Breast epithelium (tissue), 4 donors: ENCODE measurements at regions not wholly inside any gene's neighbourhood (a gene's known extent, or its start where the extent isn't known, plus 50 kb on each side); places are given as distances from the start of the nearest gene placed in this dataset.
"Not testable (repeated sequence)": the region's sequence is repeated elsewhere in the genome, so short reads cannot be mapped to it uniquely, and the experiment has no call there.

Source experiments
- DNase-seq, 2 donors: peaks; one replicate each; pipeline ENCODE4 v3.0.0-alpha.2; 2019; ENCODE audit warnings: low spot score in 2 of 2
- H3K27ac ChIP-seq, 2 donors: fragments of 200-600 bp; sonication (generic) in 1 of 2; one replicate each; pipeline ENCODE4 v1.5.1; 2016 to 2019; ENCODE audit warnings: mild to moderate bottlenecking in 1 of 2
- H3K27me3 ChIP-seq, 2 donors: fragments of 200-600 bp; sonication (generic) in 1 of 2; one replicate each; pipeline versions ENCODE4 v1.5.1 to v1.6.0; 2017 to 2019; ENCODE audit warnings: control low read depth in 1 of 2, mild to moderate bottlenecking in 1 of 2
- H3K36me3 ChIP-seq: fragments of 200-600 bp; one replicate; pipeline ENCODE4 v1.5.1; 2019
- H3K4me1 ChIP-seq, 2 donors: fragments of 200-600 bp; sonication (generic); one replicate each; pipeline ENCODE4 v1.5.1; 2016 to 2019; ENCODE audit warnings: control low read depth in 1 of 2
- H3K4me3 ChIP-seq, 3 donors: fragments of 200-600 bp; sonication (generic); 1 replicate in 2 of 3; 2 replicates in 1 of 3; pipeline ENCODE4 v1.5.1; 2016 to 2019; ENCODE audit warnings: mild to moderate bottlenecking in 3 of 3, moderate library complexity in 2 of 3
- H3K9me3 ChIP-seq, 2 donors: fragments of 200-600 bp; sonication (generic) in 1 of 2; one replicate each; pipeline ENCODE4 v1.5.1; 2016 to 2019; ENCODE audit warnings: control low read depth in 1 of 2
- POLR2A ChIP-seq: fragments of 450-650 bp; IDR thresholded peaks from one replicate; pipeline ENCODE4 v1.6.1; 2016; ENCODE audit warnings: antibody characterized with exemption, mild to moderate bottlenecking, moderate library complexity
- POLR2AphosphoS5 ChIP-seq, 3 donors: sonication (generic); formaldehyde crosslinking; IDR thresholded peaks; one replicate each; pipeline ENCODE4 v1.6.1; 2017; ENCODE audit warnings: antibody characterized with exemption in 3 of 3
- intact Hi-C: fragments of 100-400 bp; cut with DNase I; formaldehyde crosslinking; loops from one replicate; pipeline ENCODE4 v1.15.1; 2023; ENCODE audit warnings: low total_unique reads
- TF ChIP-seq, protein P1 (sequence below), 3 donors: fragments of 450-650 bp; IDR thresholded peaks; one replicate each; pipeline ENCODE4 v1.5.1; 2016 to 2017; ENCODE audit warnings: antibody characterized with exemption in 3 of 3, mild to moderate bottlenecking in 3 of 3, moderate library complexity in 3 of 3

- DNase-seq = no peak
- no peak overlapping the region for H3K27ac ChIP-seq
- TF ChIP-seq POLR2AphosphoS5 (IDR thresholded peaks at IDR 0.05) (no peak), POLR2A (no peak)
- TF ChIP-seq, protein P1, sequence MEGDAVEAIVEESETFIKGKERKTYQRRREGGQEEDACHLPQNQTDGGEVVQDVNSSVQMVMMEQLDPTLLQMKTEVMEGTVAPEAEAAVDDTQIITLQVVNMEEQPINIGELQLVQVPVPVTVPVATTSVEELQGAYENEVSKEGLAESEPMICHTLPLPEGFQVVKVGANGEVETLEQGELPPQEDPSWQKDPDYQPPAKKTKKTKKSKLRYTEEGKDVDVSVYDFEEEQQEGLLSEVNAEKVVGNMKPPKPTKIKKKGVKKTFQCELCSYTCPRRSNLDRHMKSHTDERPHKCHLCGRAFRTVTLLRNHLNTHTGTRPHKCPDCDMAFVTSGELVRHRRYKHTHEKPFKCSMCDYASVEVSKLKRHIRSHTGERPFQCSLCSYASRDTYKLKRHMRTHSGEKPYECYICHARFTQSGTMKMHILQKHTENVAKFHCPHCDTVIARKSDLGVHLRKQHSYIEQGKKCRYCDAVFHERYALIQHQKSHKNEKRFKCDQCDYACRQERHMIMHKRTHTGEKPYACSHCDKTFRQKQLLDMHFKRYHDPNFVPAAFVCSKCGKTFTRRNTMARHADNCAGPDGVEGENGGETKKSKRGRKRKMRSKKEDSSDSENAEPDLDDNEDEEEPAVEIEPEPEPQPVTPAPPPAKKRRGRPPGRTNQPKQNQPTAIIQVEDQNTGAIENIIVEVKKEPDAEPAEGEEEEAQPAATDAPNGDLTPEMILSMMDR (IDR thresholded peaks at IDR 0.05) = no peak
- no peaks in the 10 kb centered on the region for H3K27me3 ChIP-seq
- H3K4me3 ChIP-seq = no peak overlapping the region
- H3K9me3 ChIP-seq = no peaks in the 10 kb centered on the region
- no peaks in the 10 kb centered on the region for H3K36me3 ChIP-seq
- intact Hi-C loops = no loop called here
- no peaks in the 10 kb centered on the region for H3K4me1 ChIP-seq
Measured at GRCh38 chr2:104975851-104976250, 62.0 kb upstream of the MRPS9 start.

DNA sequence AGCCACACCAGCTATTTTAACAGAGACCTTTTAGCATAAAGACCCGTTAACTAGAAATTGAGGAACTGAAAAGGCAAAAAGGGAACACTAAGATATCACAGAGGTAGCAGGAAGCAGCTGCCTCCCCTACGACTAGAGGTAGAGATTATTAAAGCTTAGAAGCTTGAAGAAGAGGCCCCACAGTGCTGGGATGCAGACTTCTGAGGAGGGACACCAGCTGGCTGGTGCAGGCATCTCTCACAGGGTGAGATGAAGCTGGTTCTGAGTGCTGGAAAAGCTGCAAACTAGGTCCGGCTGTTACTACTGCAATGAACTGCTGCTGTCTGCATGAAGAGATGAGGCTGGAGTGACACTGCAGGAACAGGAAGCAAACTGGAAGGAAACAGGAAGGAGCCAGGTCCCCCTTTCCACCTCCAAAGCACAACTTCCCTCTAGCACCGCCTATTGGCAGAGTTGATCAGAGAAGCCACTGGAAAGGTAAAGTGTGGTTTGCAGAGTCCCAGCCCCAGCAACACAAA is 61.2 kb upstream of the MRPS9 start:
- no peak for TF ChIP-seq POLR2A
- TF ChIP-seq POLR2AphosphoS5 (IDR thresholded peaks at IDR 0.05) = no peak
- TF ChIP-seq, protein P1 (IDR thresholded peaks at IDR 0.05) = no peak
- Histone ChIP-seq H3K9me3 (no peaks in the 10 kb centered on the region), H3K4me3 (no peak overlapping the region), H3K27me3 (no peaks in the 10 kb centered on the region), H3K4me1 (no peaks in the 10 kb centered on the region), H3K27ac (no peak overlapping the region), H3K36me3 (no peaks in the 10 kb centered on the region)
- intact Hi-C loops = no loop called here
- no peak for DNase-seq

DNA sequence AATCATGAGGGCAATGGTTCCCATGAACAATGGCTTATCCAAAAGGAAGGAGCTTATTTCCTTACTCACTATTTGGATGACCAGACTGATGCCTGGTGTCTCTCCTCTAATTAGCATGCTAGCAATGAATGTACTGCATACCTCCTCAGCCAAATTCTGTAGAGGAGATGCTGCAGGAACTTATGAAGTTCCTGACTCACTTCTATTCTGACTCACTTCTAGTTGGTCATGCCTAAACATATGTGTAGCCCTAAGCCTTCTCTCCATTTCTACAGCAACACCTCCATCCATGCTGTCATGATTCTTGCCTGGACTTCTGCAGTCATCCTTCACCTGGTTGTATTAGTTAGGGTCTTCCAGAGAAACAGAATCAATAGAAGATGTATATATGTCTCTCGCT is 59.9 kb upstream of the MRPS9 start:
- H3K27me3 ChIP-seq = no peaks in the 10 kb centered on the region
- H3K9me3 ChIP-seq = no peaks in the 10 kb centered on the region
- H3K27ac ChIP-seq = no peak overlapping the region
- intact Hi-C loops = no loop called here
- DNase-seq = no peak
- H3K4me3 ChIP-seq = no peak overlapping the region
- H3K4me1 ChIP-seq = no peaks in the 10 kb centered on the region
- no peaks in the 10 kb centered on the region for H3K36me3 ChIP-seq
- no peak for TF ChIP-seq POLR2A
- TF ChIP-seq, protein P1 (IDR thresholded peaks at IDR 0.05) = no peak
- no peak for TF ChIP-seq POLR2AphosphoS5 (IDR thresholded peaks at IDR 0.05)

DNA sequence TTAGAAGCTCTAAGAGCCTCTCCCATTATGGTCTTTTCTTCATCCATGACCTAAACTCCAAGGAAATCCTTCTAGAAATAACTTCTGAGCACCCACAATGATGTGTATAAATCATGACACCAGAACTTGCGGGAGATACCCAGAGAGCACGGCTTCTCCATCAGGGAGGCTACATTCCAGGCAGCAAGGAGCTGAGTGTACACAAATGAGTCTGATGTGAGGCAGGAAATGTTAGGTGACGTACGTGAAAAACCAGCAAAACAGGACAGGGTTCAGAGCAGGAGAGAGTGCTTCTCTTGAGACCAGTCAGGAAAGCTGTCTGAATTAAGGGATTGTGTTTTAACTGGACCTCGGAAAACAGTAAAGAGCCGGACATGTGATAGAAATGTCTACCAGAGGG is 58.1 kb upstream of the MRPS9 start:
- H3K27me3 ChIP-seq, H3K9me3 ChIP-seq, H3K4me3 ChIP-seq, H3K36me3 ChIP-seq, H3K4me1 ChIP-seq, DNase-seq, intact Hi-C loops, H3K27ac ChIP-seq: not testable (repeated sequence)

DNA sequence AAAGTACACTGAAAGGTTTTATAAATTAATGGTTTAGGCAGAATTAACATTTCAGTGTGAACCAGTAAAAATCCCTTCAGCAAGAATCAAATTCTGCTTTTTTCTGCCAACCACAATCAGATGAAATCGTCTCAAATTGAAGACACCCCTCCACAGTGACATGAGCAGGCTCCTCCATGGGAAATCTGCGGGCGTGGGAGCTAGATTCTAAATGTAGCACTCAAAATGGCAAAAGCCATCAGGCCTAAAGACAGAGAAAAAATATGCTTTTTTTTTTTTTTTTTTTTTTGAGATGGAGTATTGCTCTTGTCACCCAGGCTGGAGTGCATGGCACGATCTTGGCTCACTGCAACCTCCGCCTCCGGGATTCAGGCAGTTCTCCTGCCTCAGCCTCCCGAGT is 55.8 kb upstream of the MRPS9 start:
- no peaks in the 10 kb centered on the region for H3K4me1 ChIP-seq
- no peaks in the 10 kb centered on the region for H3K36me3 ChIP-seq
- no peaks in the 10 kb centered on the region for H3K27me3 ChIP-seq
- TF ChIP-seq POLR2AphosphoS5 (IDR thresholded peaks at IDR 0.05) (no peak), POLR2A (no peak)
- TF ChIP-seq, protein P1 (IDR thresholded peaks at IDR 0.05) = no peak
- H3K4me3 ChIP-seq = no peak overlapping the region
- no peak overlapping the region for H3K27ac ChIP-seq
- intact Hi-C loops = no loop called here
- DNase-seq = no peak
- peaks cover 0 to 10% of the 10 kb centered on the region in 2 donors for H3K9me3 ChIP-seq
